ENCODE measurements at regions not wholly inside any gene's neighbourhood (a gene's known extent, or its start where the extent isn't known, plus 50 kb on each side); places are given as distances from the start of the nearest gene placed in this dataset.

DNA sequence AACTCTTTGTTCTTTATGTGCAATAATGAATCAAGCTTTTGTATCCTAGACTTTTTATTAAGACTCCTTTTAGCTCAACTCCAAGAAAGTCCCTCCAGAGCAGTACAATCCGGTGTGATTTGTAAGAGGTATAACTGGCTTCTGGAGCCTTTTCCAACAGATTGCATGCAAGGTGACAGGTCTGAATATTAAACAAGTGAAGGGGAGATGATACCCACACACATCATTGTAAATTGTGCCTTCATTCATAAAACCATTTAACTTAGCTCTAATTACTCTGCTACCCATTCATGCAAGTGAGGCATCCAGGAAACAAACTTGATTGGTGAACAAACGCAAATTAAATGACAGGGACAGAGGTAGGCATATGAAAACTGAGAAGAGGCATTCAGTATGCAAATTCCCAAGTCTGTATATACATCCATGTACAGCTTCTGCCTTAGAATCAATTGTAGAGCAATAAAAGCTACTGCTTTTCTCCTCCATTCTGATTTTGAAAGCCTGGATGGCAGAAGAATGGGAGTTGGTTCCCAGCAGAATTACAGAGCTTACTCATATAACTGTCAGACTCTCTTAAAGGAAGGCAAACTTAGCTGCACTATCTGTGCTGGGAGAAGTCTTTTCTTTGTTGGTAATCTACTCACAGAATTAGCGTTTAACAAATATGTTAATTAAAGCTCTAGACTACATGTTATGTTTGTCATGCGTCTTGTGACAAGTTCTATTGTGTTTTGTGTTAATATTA is 261.0 kb upstream of the CDH6 start:
- no peak for TF ChIP-seq ZBTB7A (IDR thresholded peaks at IDR 0.05; ENCODE audit: low read depth)
- TF ChIP-seq EGR1 (IDR thresholded peaks at IDR 0.05) = no peak
- TF ChIP-seq REST (IDR thresholded peaks at IDR 0.05; ENCODE audit: low read depth) = no peak
- TF ChIP-seq CEBPB (IDR thresholded peaks at IDR 0.05) = no peak
- TF ChIP-seq YY1 (IDR thresholded peaks at IDR 0.05; ENCODE audit: low read depth) = no peak
- TF ChIP-seq, protein P1, sequence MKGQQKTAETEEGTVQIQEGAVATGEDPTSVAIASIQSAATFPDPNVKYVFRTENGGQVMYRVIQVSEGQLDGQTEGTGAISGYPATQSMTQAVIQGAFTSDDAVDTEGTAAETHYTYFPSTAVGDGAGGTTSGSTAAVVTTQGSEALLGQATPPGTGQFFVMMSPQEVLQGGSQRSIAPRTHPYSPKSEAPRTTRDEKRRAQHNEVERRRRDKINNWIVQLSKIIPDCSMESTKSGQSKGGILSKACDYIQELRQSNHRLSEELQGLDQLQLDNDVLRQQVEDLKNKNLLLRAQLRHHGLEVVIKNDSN (IDR thresholded peaks at IDR 0.05) = no peak
- TF ChIP-seq CREB1 (IDR thresholded peaks at IDR 0.05; ENCODE audit: low read depth) = no peak
- TF ChIP-seq RAD21 (IDR thresholded peaks at IDR 0.05; ENCODE audit: low read depth) = no peak
- no peak for TF ChIP-seq EP300 (IDR thresholded peaks at IDR 0.05; ENCODE audit: borderline replicate concordance)
- TF ChIP-seq TCF12 (IDR thresholded peaks at IDR 0.05; ENCODE audit: low read depth) = no peak
- no peak for TF ChIP-seq TAF1 (IDR thresholded peaks at IDR 0.05; ENCODE audit: low read depth)
- TF ChIP-seq FOXM1 (IDR thresholded peaks at IDR 0.05; ENCODE audit: borderline replicate concordance, low read depth) = no peak

Data from Ishikawa (cell line).